ENCODE measurements at regions not wholly inside any gene's neighbourhood (a gene's known extent, or its start where the extent isn't known, plus 50 kb on each side); places are given as distances from the start of the nearest gene placed in this dataset.

DNA sequence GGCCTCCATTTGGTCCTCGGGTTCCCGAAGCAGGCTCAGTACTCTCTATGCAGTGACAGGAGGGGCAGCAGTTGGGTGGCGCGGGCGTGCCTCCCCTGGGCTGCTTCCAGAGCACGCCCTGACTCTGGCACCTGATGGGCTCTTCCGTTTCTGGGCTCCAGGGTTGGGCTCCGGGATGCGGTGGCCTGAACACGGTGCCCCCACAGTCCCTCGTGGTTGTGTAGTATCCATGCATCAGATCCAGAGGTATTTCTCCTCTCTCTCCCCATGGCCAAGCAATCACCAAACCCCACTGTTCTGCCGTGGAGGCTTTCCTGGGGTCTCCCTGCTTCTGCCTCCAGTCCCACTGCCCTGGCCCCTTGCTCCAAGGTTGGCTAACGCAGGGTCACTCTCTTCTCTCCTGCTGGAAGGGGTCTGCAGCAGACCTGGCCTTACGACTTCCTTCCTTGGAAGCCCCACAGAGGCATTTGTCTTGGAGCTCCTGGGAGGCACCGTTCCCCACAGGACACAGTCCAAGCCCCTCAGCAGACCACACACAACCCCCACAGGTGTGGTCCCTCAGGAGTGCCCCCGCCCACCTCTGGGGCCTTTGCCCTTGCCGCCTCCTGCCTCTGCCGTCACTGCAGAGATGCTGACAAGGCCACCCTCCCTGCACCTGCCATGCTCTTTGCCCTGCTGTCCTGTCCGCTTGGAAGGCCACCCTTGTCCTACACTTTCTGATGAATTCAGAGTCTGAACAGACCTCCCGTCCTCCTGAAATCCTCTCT lies 136.6 kb upstream of the ASB18 start:
- H3K4me1 ChIP-seq (ENCODE audit: control insufficient read depth, insufficient read depth, low read length) = no peaks in the 10 kb centered on the region
- ChIA-PET POLR2A (no interaction called here), CTCF (no interaction called here)
- DNase-seq (ENCODE audit: low read depth, low spot score) (no peak), ATAC-seq (no peak)
- no peaks in the 10 kb centered on the region for H3K9me3 ChIP-seq (ENCODE audit: control insufficient read depth, insufficient read depth, low read depth, low read length)
- no peaks in the 10 kb centered on the region for H3K27me3 ChIP-seq (ENCODE audit: control insufficient read depth, insufficient read depth, low read length)
- intact Hi-C loops (cut with micrococcal nuclease; ENCODE audit: unreplicated experiment) (no loop called here), in situ Hi-C loops (cut with HindIII; ENCODE audit: low pct_unique_long_range_greater_than_20kb, low sequenced_read_pairs) (no loop called here)
- no peak overlapping the region for H3K27ac ChIP-seq (ENCODE audit: low read length)
- H3K4me3 ChIP-seq (ENCODE audit: low read depth in 2 of 2, low read length in 2 of 2) = no peak overlapping the region
- BruUV-seq (replicated peaks) = no TSS peak
- TF ChIP-seq REST (IDR thresholded peaks at IDR 0.05; ENCODE audit: insufficient read depth in 1 of 2, low read depth in 2 of 2, low read length in 1 of 2) (no peak), TCF7L2 (IDR thresholded peaks at IDR 0.05; ENCODE audit: low read depth, low read length) (no peak), SIN3A (IDR thresholded peaks at IDR 0.05; ENCODE audit: borderline replicate concordance, insufficient read depth, low read depth, low read length) (no peak), CTCF (IDR thresholded peaks at IDR 0.05) (no peak), POLR2AphosphoS5 (IDR thresholded peaks at IDR 0.05; ENCODE audit: low read depth, low read length) (no peak)
- H3K36me3 ChIP-seq (ENCODE audit: control insufficient read depth, insufficient read depth, low read length) = no peaks in the 10 kb centered on the region

- intact Hi-C loops (cut with micrococcal nuclease; ENCODE audit: unreplicated experiment) = no loop called here
- no peak for DNase-seq (ENCODE audit: low read depth, low spot score)
- POLR2A ChIA-PET = interaction anchor here (0.6 kb wide), 1 partner anchor 645 kb away, joined by 3 read pairs; no protein-coding TSS in a partner anchor
- H3K27me3 ChIP-seq (ENCODE audit: control insufficient read depth, insufficient read depth, low read length) = no peaks in the 10 kb centered on the region
- H3K4me3 ChIP-seq (ENCODE audit: low read depth in 2 of 2, low read length in 2 of 2) = no peak overlapping the region
- in situ Hi-C loops (cut with HindIII; ENCODE audit: low pct_unique_long_range_greater_than_20kb, low sequenced_read_pairs) = no loop called here
- H3K4me1 ChIP-seq (ENCODE audit: control insufficient read depth, insufficient read depth, low read length) = no peaks in the 10 kb centered on the region
- CTCF ChIA-PET = no interaction called here
- H3K36me3 ChIP-seq (ENCODE audit: control insufficient read depth, insufficient read depth, low read length) = no peaks in the 10 kb centered on the region
- no peak overlapping the region for H3K27ac ChIP-seq (ENCODE audit: low read length)
- no TSS peak for BruUV-seq (replicated peaks)
- no peak for TF ChIP-seq TCF7L2 (IDR thresholded peaks at IDR 0.05; ENCODE audit: low read depth, low read length)
- TF ChIP-seq REST (IDR thresholded peaks at IDR 0.05; ENCODE audit: insufficient read depth in 1 of 2, low read depth in 2 of 2, low read length in 1 of 2) = no peak
- TF ChIP-seq POLR2AphosphoS5 (IDR thresholded peaks at IDR 0.05; ENCODE audit: low read depth, low read length) = no peak
- no peak for TF ChIP-seq SIN3A (IDR thresholded peaks at IDR 0.05; ENCODE audit: borderline replicate concordance, insufficient read depth, low read depth, low read length)
- no peak for TF ChIP-seq CTCF (IDR thresholded peaks at IDR 0.05)
- no peaks in the 10 kb centered on the region for H3K9me3 ChIP-seq (ENCODE audit: control insufficient read depth, insufficient read depth, low read depth, low read length)
- ATAC-seq = no peak
Observed at GRCh38 chr2:236402033-236402790, 138.0 kb upstream of the ASB18 start.
